GM18519 (cell line): ENCODE measurements at regions not wholly inside any gene's neighbourhood (a gene's known extent, or its start where the extent isn't known, plus 50 kb on each side); places are given as distances from the start of the nearest gene placed in this dataset.

ENCODE experiments used
- ATAC-seq: cut with Tn5 transposase; IDR thresholded peaks from one replicate; pipeline ENCODE4 v1.9.1; 2021; ENCODE audit warnings: mild to moderate bottlenecking, moderate library complexity; ENCODE audit not compliant: unreplicated experiment, low FRiP score

- ATAC-seq = no peak
These were observed 191.7 kb upstream of the MAP3K7 start for GRCh38 chr6:90778417-90779203.

GRCh38 chr6:90770778-90771177, 183.9 kb upstream of the MAP3K7 start:
- ATAC-seq = no peak

- ATAC-seq = no peak
These were observed 179.0 kb upstream of the MAP3K7 start for GRCh38 chr6:90765895-90766294.

- no peak for ATAC-seq
These were observed 178.6 kb upstream of the MAP3K7 start for GRCh38 chr6:90765491-90765890.

- no peak for ATAC-seq
These were observed 177.1 kb upstream of the MAP3K7 start for GRCh38 chr6:90764001-90764400.

GRCh38 chr6:90759664-90760063, 172.8 kb upstream of the MAP3K7 start:
- no peak for ATAC-seq

GRCh38 chr6:90758741-90759140, 171.9 kb upstream of the MAP3K7 start:
- ATAC-seq = no peak

GRCh38 chr6:90753820-90754643, 167.2 kb upstream of the MAP3K7 start:
- ATAC-seq = no peak

GRCh38 chr6:90739802-90740201, 152.9 kb upstream of the MAP3K7 start:
- ATAC-seq = no peak

GRCh38 chr6:90739339-90739738, 152.5 kb upstream of the MAP3K7 start:
- no peak for ATAC-seq

GRCh38 chr6:90730151-90730673, 143.3 kb upstream of the MAP3K7 start:
- ATAC-seq = no peak

GRCh38 chr6:90729057-90729456, 142.2 kb upstream of the MAP3K7 start:
- no peak for ATAC-seq

GRCh38 chr6:90722648-90723047, 135.8 kb upstream of the MAP3K7 start:
- ATAC-seq = no peak

GRCh38 chr6:90720404-90720803, 133.5 kb upstream of the MAP3K7 start:
- no peak for ATAC-seq

GRCh38 chr6:90719321-90720195, 132.7 kb upstream of the MAP3K7 start:
- ATAC-seq = no peak

- ATAC-seq = no peak
These were observed 129.5 kb upstream of the MAP3K7 start for GRCh38 chr6:90716376-90716775.

GRCh38 chr6:90715093-90715655, 128.3 kb upstream of the MAP3K7 start:
- no peak for ATAC-seq

GRCh38 chr6:90714319-90714718, 127.4 kb upstream of the MAP3K7 start:
- ATAC-seq = no peak

- no peak for ATAC-seq
These were observed 125.2 kb upstream of the MAP3K7 start for GRCh38 chr6:90712114-90712513.

GRCh38 chr6:90709431-90709996, 122.6 kb upstream of the MAP3K7 start:
- ATAC-seq = no peak
